NCI-H2029 treated with DMSO at 0.1 percent for 48 hours (cell line): ENCODE measurements at regions not wholly inside any gene's neighbourhood (a gene's known extent, or its start where the extent isn't known, plus 50 kb on each side); places are given as distances from the start of the nearest gene placed in this dataset.

Experiments
- DNase-seq: peaks from one replicate; lab custom pipeline; 2025; lab: John Stamatoyannopoulos, UW

GRCh38 chr6:163802267-163802666 lies 387.7 kb downstream of the QKI start:
- DNase-seq = no peak

GRCh38 chr6:163797296-163797845 lies 382.9 kb downstream of the QKI start:
- DNase-seq = no peak

GRCh38 chr6:163793011-163793983 lies 378.8 kb downstream of the QKI start:
- DNase-seq = no peak

GRCh38 chr6:163790266-163790840 lies 375.8 kb downstream of the QKI start:
- DNase-seq = no peak

- no peak for DNase-seq
These were observed 374.8 kb downstream of the QKI start for GRCh38 chr6:163789199-163789810.

GRCh38 chr6:163786995-163787671 lies 372.6 kb downstream of the QKI start:
- DNase-seq = no peak

GRCh38 chr6:163782436-163783003 lies 368.0 kb downstream of the QKI start:
- DNase-seq = no peak

GRCh38 chr6:163780994-163781393 lies 366.5 kb downstream of the QKI start:
- DNase-seq = peak; percentile 47

- DNase-seq = no peak
These were observed 365.3 kb downstream of the QKI start for GRCh38 chr6:163779727-163780284.

- no peak for DNase-seq
These were observed 363.2 kb downstream of the QKI start for GRCh38 chr6:163777716-163778115.

- DNase-seq = no peak
These were observed 362.6 kb downstream of the QKI start for GRCh38 chr6:163776906-163777686.

- no peak for DNase-seq
These were observed 361.8 kb downstream of the QKI start for GRCh38 chr6:163776196-163776905.

GRCh38 chr6:163775313-163775712 lies 360.8 kb downstream of the QKI start:
- no peak for DNase-seq

GRCh38 chr6:163774485-163774884 lies 360.0 kb downstream of the QKI start:
- DNase-seq = no peak

- DNase-seq = no peak
These were observed 359.1 kb downstream of the QKI start for GRCh38 chr6:163773646-163774045.

- DNase-seq = no peak
These were observed 358.2 kb downstream of the QKI start for GRCh38 chr6:163772701-163773100.

- no peak for DNase-seq
These were observed 356.7 kb downstream of the QKI start for GRCh38 chr6:163771180-163771579.

GRCh38 chr6:163768905-163769304 lies 354.4 kb downstream of the QKI start:
- no peak for DNase-seq

GRCh38 chr6:163766936-163767335 lies 352.4 kb downstream of the QKI start:
- no peak for DNase-seq

GRCh38 chr6:163765335-163765734 lies 350.8 kb downstream of the QKI start:
- no peak for DNase-seq
